Thyroid gland (tissue), 4 donors: ENCODE measurements at regions not wholly inside any gene's neighbourhood (a gene's known extent, or its start where the extent isn't known, plus 50 kb on each side); places are given as distances from the start of the nearest gene placed in this dataset.

Experiments
- POLR2A ChIP-seq, 2 donors: fragments of 450-650 bp; IDR thresholded peaks; one replicate each; pipeline ENCODE4 v1.6.1; 2017; ENCODE audit warnings: antibody characterized with exemption in 2 of 2, mild to moderate bottlenecking in 2 of 2, moderate library complexity in 1 of 2
- TF ChIP-seq, protein P1 (sequence below), 6 experiments: fragments of 200-600 bp in 3 of 6; fragments of 450-650 bp in 3 of 6; sonication (generic) in 3 of 6; IDR thresholded peaks; one replicate each; pipeline ENCODE4 v1.5.1; 2016 to 2019; ENCODE audit warnings: antibody characterized with exemption in 6 of 6, mild to moderate bottlenecking in 2 of 6, inconsistent platforms in 1 of 6, moderate library complexity in 1 of 6

DNA sequence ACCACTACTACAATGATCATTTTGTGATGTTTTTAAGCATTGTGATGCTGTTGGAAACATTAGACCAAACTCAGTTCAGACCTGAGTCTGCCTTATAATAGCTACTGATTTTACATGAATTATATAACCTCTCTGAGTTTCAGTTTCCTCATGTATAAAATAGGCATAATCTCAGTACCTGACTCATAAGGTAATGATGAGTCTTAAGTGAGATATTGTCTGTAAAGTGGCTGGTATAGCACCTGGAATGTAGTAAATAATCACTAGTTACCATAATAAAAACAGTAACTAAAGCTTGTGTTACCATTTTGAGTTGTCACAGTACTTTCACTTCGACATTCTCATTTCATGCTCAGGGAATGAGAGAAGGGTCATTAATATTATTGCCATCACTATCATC lies 381.5 kb upstream of the SALL1 start:
- TF ChIP-seq, protein P1, sequence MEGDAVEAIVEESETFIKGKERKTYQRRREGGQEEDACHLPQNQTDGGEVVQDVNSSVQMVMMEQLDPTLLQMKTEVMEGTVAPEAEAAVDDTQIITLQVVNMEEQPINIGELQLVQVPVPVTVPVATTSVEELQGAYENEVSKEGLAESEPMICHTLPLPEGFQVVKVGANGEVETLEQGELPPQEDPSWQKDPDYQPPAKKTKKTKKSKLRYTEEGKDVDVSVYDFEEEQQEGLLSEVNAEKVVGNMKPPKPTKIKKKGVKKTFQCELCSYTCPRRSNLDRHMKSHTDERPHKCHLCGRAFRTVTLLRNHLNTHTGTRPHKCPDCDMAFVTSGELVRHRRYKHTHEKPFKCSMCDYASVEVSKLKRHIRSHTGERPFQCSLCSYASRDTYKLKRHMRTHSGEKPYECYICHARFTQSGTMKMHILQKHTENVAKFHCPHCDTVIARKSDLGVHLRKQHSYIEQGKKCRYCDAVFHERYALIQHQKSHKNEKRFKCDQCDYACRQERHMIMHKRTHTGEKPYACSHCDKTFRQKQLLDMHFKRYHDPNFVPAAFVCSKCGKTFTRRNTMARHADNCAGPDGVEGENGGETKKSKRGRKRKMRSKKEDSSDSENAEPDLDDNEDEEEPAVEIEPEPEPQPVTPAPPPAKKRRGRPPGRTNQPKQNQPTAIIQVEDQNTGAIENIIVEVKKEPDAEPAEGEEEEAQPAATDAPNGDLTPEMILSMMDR (IDR thresholded peaks at IDR 0.05), result no peak
- no peak for TF ChIP-seq POLR2A (IDR thresholded peaks at IDR 0.05)
